NCI-H2227 treated with DMSO at 0.1 percent for 48 hours (cell line): ENCODE measurements at regions not wholly inside any gene's neighbourhood (a gene's known extent, or its start where the extent isn't known, plus 50 kb on each side); places are given as distances from the start of the nearest gene placed in this dataset.
"Not testable (repeated sequence)": the region's sequence is repeated elsewhere in the genome, so short reads cannot be mapped to it uniquely, and the experiment has no call there.

ENCODE experiments used
- DNase-seq: peaks from one replicate; lab custom pipeline; 2025; lab: John Stamatoyannopoulos, UW

- no peak for DNase-seq
Observed at GRCh38 chr11:104704146-104704830, 194.0 kb downstream of the CASP12 start.

GRCh38 chr11:104700609-104701008, 197.7 kb downstream of the CASP12 start:
- no peak for DNase-seq

- DNase-seq: no peak
Observed at GRCh38 chr11:104699981-104700380, 198.3 kb downstream of the CASP12 start.

- no peak for DNase-seq
Observed at GRCh38 chr11:104695065-104695463, 203.2 kb downstream of the CASP12 start.

- no peak for DNase-seq
Observed at GRCh38 chr11:104694259-104695064, 203.8 kb downstream of the CASP12 start.

- DNase-seq: no peak
Observed at GRCh38 chr11:104692751-104693150, 205.5 kb downstream of the CASP12 start.

GRCh38 chr11:104691129-104691528, 207.1 kb downstream of the CASP12 start:
- no peak for DNase-seq

GRCh38 chr11:104690241-104690640, 208.0 kb downstream of the CASP12 start:
- no peak for DNase-seq

- no peak for DNase-seq
Observed at GRCh38 chr11:104688731-104689130, 209.5 kb downstream of the CASP12 start.

GRCh38 chr11:104682206-104682605, 216.1 kb downstream of the CASP12 start:
- no peak for DNase-seq

- DNase-seq: no peak
Observed at GRCh38 chr11:104679258-104679657, 219.0 kb downstream of the CASP12 start.

GRCh38 chr11:104678408-104678807, 219.9 kb downstream of the CASP12 start:
- DNase-seq: no peak

GRCh38 chr11:104677069-104677468, 221.2 kb downstream of the CASP12 start:
- DNase-seq: not testable (repeated sequence)

GRCh38 chr11:104672897-104673296, 225.4 kb downstream of the CASP12 start:
- DNase-seq: no peak

- DNase-seq: no peak
Observed at GRCh38 chr11:104668797-104669463, 229.3 kb downstream of the CASP12 start.

GRCh38 chr11:104666624-104667023, 231.6 kb downstream of the CASP12 start:
- DNase-seq: no peak

GRCh38 chr11:104665641-104666040, 232.6 kb downstream of the CASP12 start:
- DNase-seq: no peak

- DNase-seq: no peak
Observed at GRCh38 chr11:104663190-104664140, 234.8 kb downstream of the CASP12 start.

GRCh38 chr11:104661901-104662300, 236.4 kb downstream of the CASP12 start:
- no peak for DNase-seq

GRCh38 chr11:104661471-104661870, 236.8 kb downstream of the CASP12 start:
- DNase-seq: no peak

- DNase-seq: no peak
Observed at GRCh38 chr11:104658177-104658576, 240.1 kb downstream of the CASP12 start.

- no peak for DNase-seq
Observed at GRCh38 chr11:104657083-104657482, 241.2 kb downstream of the CASP12 start.
